Chondrocyte (in vitro differentiated cells): ENCODE measurements at regions not wholly inside any gene's neighbourhood (a gene's known extent, or its start where the extent isn't known, plus 50 kb on each side); places are given as distances from the start of the nearest gene placed in this dataset.

Source experiments
- DNase-seq: peaks from one replicate; pipeline ENCODE4 v3.0.0; 2021; ENCODE audit warnings: mixed read lengths, low spot score
- H3K27ac Mint-ChIP-seq: one replicate; pipeline ENCODE4 v1.8.0; 2021; ENCODE audit warnings: mild to moderate bottlenecking, moderate library complexity, mixed read lengths; ENCODE audit not compliant: unreplicated experiment
- H3K27me3 Mint-ChIP-seq: 2 replicates; pipeline ENCODE4 v1.8.0; 2021; ENCODE audit warnings: low read depth, mixed read lengths
- H3K36me3 Mint-ChIP-seq: 2 replicates; pipeline ENCODE4 v1.8.0; 2021; ENCODE audit warnings: low read depth, mixed read lengths
- H3K4me1 Mint-ChIP-seq: 2 replicates; pipeline ENCODE4 v1.8.0; 2021; ENCODE audit warnings: low read depth, mild to moderate bottlenecking, mixed read lengths
- H3K4me3 Mint-ChIP-seq: one replicate; pipeline ENCODE4 v1.8.0; 2021; ENCODE audit warnings: mild to moderate bottlenecking, moderate library complexity, mixed read lengths; ENCODE audit not compliant: unreplicated experiment
- H3K9me3 Mint-ChIP-seq: 2 replicates; pipeline ENCODE4 v1.8.0; 2021; ENCODE audit warnings: low read depth, mixed read lengths
- CTCF ChIP-seq: fragments of 200-600 bp; sonication (generic); IDR thresholded peaks from 2 replicates; pipeline ENCODE4 v1.5.0; 2021; ENCODE audit warnings: antibody characterized with exemption, mild to moderate bottlenecking, moderate library complexity

GRCh38 chr3:162213956-162214355, 717.3 kb downstream of the OTOL1 start:
- DNase-seq, result no peak
- H3K27me3 Mint-ChIP-seq, result no peaks in the 10 kb centered on the region
- no peak for TF ChIP-seq CTCF
- H3K36me3 Mint-ChIP-seq, result no peaks in the 10 kb centered on the region
- H3K4me1 Mint-ChIP-seq, result peaks cover 9% of the 10 kb centered on the region
- H3K27ac Mint-ChIP-seq, result no peak overlapping the region
- H3K4me3 Mint-ChIP-seq, result no peak overlapping the region
- H3K9me3 Mint-ChIP-seq, result no peaks in the 10 kb centered on the region

- Mint-ChIP-seq H3K36me3 (no peaks in the 10 kb centered on the region), H3K9me3 (no peaks in the 10 kb centered on the region), H3K4me3 (no peak overlapping the region), H3K27me3 (no peaks in the 10 kb centered on the region), H3K27ac (no peak overlapping the region), H3K4me1 (peaks cover 9% of the 10 kb centered on the region)
- no peak for DNase-seq
- TF ChIP-seq CTCF, result peak; percentile 8
Observed at GRCh38 chr3:162217647-162218046, 721.0 kb downstream of the OTOL1 start.

- Mint-ChIP-seq H3K27me3 (no peaks in the 10 kb centered on the region), H3K36me3 (no peaks in the 10 kb centered on the region), H3K9me3 (no peaks in the 10 kb centered on the region), H3K4me1 (peaks cover 9% of the 10 kb centered on the region), H3K27ac (no peak overlapping the region), H3K4me3 (no peak overlapping the region)
- DNase-seq, result no peak
- no peak for TF ChIP-seq CTCF
Observed at GRCh38 chr3:162218479-162218878, 721.9 kb downstream of the OTOL1 start.

DNA sequence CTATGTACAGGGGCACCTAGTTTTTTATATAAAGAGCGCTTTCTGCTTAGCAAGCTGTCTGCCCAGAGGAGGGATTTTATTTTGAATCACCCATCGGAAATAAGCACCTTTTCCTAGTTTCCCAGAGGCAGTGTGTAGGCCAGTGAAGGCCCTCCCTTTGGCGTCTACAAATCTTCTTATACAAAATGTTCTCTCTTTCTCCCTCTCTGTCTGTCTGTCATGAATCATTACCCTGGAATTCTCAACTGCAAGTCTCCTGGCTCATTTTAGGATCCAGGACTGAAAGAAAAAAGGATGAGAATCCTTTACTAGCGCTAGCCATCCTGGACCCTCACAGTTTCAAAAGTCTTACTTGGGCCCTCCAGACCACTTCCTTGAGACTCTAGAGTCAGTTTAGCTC, 728.1 kb downstream of the OTOL1 start:
- Mint-ChIP-seq H3K27me3 (no peaks in the 10 kb centered on the region), H3K36me3 (no peaks in the 10 kb centered on the region), H3K4me3 (no peak overlapping the region), H3K9me3 (no peaks in the 10 kb centered on the region), H3K27ac (peak overlapping the region; percentile 78), H3K4me1 (peaks cover 16% of the 10 kb centered on the region)
- no peak for TF ChIP-seq CTCF
- no peak for DNase-seq

DNA sequence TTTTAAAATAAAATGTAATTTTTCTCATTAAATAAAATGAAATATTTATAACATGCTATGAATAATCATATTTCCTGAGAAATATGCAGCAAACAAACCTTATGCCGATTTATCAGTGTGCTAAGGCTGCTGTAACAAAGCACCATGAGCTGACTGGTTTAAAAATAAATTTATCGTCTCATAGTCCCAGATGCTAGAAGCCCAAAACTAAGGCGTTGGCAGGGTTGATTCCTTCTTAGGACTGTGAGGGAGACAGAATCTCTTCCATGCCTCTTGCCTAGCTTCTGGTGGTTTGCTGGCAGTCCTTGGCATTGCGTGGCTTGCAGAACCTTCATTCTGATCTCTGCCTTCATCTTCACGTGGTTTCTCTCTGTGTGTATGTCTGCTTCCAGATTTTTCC, 740.3 kb downstream of the OTOL1 start:
- no peaks in the 10 kb centered on the region for H3K9me3 Mint-ChIP-seq
- no peaks in the 10 kb centered on the region for H3K27me3 Mint-ChIP-seq
- no peak for DNase-seq
- H3K36me3 Mint-ChIP-seq, result no peaks in the 10 kb centered on the region
- H3K4me3 Mint-ChIP-seq, result no peak overlapping the region
- H3K4me1 Mint-ChIP-seq, result no peaks in the 10 kb centered on the region
- no peak for TF ChIP-seq CTCF
- no peak overlapping the region for H3K27ac Mint-ChIP-seq
